ENCODE measurements at regions not wholly inside any gene's neighbourhood (a gene's known extent, or its start where the extent isn't known, plus 50 kb on each side); places are given as distances from the start of the nearest gene placed in this dataset.

DNA sequence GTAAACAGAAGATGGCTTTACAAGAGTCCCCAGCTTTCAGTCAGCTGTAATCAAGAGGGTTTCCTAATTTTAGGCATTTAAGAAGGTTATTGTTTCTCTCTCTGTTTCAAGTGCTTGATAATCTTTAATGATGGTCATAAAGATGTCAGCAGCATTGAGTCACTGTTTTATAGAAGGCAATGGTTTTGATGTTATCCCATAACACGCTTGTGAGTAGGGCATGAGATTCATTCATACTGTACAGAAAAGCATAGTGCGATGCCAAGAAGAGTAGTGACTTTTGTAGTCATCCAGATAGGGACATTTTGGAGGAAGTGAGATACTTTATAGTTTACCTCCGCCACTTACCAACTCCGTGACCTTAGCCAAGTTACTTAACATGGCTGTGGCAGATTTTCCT, 364.2 kb upstream of the SLC10A2 start:
- H3K4me3 ChIP-seq (ENCODE audit: low read depth, low read length), result no peak overlapping the region

DNA sequence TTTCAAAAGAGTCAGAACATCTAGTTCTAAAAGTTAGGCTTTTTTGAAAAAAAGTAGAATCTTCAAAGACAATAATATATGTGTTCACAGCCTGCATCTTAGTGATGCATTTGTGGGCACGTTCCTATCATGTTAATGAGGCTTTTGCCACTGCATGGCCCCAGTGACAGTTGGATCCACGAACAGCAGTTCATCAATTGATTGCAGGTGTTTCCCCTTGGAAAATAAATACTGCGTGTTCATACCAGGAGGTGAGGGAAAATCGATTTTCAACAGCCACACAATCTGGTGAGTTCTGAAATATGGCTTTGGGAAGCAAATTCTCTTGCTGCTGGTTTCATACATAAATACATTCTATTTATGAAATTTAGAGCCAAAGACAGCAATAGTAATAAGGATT, 343.8 kb upstream of the SLC10A2 start:
- H3K4me3 ChIP-seq (ENCODE audit: low read depth, low read length), result no peak overlapping the region

- no peak overlapping the region for H3K4me3 ChIP-seq (ENCODE audit: low read depth, low read length)
Measured at GRCh38 chr13:103406967-103407366, 340.8 kb upstream of the SLC10A2 start.

GRCh38 chr13:103405297-103405696, 339.1 kb upstream of the SLC10A2 start:
- no peak overlapping the region for H3K4me3 ChIP-seq (ENCODE audit: low read depth, low read length)

- no peak overlapping the region for H3K4me3 ChIP-seq (ENCODE audit: low read depth, low read length)
Measured at GRCh38 chr13:103403814-103404213, 337.6 kb upstream of the SLC10A2 start.

GRCh38 chr13:103403148-103403740, 337.0 kb upstream of the SLC10A2 start:
- H3K4me3 ChIP-seq (ENCODE audit: low read depth, low read length), result no peak overlapping the region

- H3K4me3 ChIP-seq (ENCODE audit: low read depth, low read length), result no peak overlapping the region
Measured at GRCh38 chr13:103395139-103395538, 328.9 kb upstream of the SLC10A2 start.

GRCh38 chr13:103394618-103395017, 328.4 kb upstream of the SLC10A2 start:
- H3K4me3 ChIP-seq (ENCODE audit: low read depth, low read length), result no peak overlapping the region

- no peak overlapping the region for H3K4me3 ChIP-seq (ENCODE audit: low read depth, low read length)
Measured at GRCh38 chr13:103391936-103392335, 325.7 kb upstream of the SLC10A2 start.

DNA sequence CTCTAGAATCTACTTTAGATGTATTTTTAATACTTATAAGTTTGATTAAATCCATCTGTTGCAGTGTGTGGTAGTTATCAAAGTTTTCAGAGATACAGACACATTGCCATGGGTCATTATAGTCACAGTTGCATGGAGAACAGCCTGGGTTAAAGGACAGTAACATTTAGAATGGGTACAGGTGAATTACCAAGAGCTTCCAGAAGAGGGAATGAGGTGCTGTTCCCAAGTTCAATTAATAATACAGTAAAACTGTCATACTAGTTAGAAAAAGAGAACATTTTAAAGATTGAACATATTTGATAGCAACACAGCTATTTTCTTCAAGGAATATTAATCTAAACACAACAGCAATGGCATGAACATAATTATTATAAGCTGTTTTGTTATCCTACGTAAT, 322.6 kb upstream of the SLC10A2 start:
- H3K4me3 ChIP-seq (ENCODE audit: low read depth, low read length), result no peak overlapping the region

GRCh38 chr13:103386341-103386740, 320.1 kb upstream of the SLC10A2 start:
- no peak overlapping the region for H3K4me3 ChIP-seq (ENCODE audit: low read depth, low read length)

DNA sequence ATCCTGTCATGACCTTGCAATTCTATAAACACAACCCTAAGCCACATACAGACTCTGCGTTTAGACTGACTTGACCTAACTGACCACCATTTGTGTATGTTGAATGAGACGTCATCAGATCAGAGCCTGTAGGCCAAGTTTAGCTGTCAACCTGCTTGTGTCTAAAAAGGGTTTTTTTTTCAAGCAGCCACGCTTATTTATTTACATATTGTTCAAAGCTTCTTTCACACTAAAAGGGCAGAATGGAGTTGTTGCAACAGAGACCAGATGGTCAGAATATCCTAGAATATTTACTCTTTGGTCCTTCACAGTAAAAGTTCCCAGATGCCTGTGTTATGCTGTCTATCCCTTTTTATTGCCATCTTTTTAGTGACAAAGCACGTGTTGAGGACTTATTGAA, 307.7 kb upstream of the SLC10A2 start:
- no peak overlapping the region for H3K4me3 ChIP-seq (ENCODE audit: low read depth, low read length)

- H3K4me3 ChIP-seq (ENCODE audit: low read depth, low read length), result no peak overlapping the region
Measured at GRCh38 chr13:103371271-103371670, 305.1 kb upstream of the SLC10A2 start.

DNA sequence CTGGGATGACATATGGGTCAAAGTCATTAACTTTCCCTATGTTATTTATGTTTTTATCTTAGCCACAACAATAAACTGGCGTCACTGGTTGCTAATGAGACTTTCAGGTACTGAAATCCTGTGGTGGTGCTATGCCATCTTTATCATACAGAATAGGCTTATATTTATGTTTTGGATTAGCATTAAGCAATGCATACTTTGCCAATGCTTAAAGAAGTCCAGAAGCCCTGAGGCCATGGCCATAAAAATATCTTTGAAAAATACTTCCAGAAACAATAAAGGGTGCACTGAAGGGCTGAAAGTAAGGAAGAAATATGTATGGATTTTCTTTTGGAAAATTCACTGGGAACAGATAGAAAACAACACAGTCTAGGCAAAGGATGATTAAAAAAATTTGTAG, 304.6 kb upstream of the SLC10A2 start:
- H3K4me3 ChIP-seq (ENCODE audit: low read depth, low read length), result no peak overlapping the region

DNA sequence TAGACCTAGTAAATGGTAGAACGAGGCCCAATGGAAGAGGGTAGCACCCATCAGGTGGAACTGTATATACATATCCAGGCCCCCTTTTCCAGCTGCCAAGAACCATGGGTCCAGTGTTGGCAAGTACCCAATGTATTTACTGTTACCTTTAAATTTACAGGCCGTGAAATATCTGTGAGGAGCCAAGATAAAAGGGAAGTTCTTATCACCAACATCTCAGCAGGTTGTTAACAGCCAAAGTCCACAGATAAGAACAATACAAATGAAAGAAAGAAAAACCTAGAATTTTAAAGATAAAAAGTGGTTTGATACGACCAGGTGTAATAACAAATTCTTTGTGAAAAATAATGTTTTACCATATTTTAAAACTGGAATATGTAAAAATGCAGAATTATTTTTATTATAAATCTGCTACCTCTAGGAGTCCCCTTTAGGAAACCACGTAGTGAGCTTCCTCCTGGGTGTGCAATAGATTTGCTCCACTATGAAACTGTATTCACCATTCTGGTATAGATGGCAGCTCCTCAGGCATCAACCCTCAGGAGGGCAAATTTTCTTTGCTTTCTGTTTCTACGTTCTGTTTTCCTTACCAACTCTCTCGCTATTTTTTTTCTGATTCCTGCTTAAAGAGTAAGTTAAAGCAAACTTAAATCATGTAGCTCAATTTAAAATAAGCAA, 292.2 kb upstream of the SLC10A2 start:
- H3K4me3 ChIP-seq (ENCODE audit: low read depth, low read length), result no peak overlapping the region

DNA sequence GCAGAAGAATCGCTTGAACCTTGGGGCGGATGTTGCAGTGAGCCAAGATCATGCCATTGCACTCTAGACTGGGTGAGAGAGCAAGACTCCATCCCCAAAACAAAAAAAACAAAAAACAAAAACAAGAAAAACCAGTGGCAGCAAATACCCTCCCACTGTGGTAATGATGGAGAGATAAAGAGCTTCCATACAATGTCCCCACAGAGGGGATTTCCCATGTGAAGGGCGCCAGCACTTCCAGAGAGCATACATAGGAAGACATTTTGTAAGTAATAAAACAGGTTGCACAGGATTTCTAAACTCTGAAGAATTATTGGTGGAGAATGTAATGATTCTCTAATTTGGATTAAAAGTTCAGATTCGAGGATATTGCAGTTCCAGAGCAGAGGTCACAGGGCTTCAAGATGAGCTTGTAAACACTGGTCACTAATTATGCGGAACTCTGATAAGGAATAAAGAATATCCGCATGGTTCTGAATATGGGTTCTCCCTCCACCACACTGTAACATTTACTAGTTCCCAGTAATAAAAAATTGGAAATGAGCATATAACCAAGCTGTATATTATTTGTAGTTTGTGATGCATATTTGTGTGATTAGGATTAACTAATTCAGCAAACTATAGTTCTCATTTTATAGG, 290.1 kb upstream of the SLC10A2 start:
- no peak overlapping the region for H3K4me3 ChIP-seq (ENCODE audit: low read depth, low read length)

- no peak overlapping the region for H3K4me3 ChIP-seq (ENCODE audit: low read depth, low read length)
Measured at GRCh38 chr13:103354171-103354570, 288.0 kb upstream of the SLC10A2 start.

GRCh38 chr13:103351035-103351828, 285.0 kb upstream of the SLC10A2 start:
- no peak overlapping the region for H3K4me3 ChIP-seq (ENCODE audit: low read depth, low read length)

- no peak overlapping the region for H3K4me3 ChIP-seq (ENCODE audit: low read depth, low read length)
Measured at GRCh38 chr13:103350147-103350546, 283.9 kb upstream of the SLC10A2 start.

DNA sequence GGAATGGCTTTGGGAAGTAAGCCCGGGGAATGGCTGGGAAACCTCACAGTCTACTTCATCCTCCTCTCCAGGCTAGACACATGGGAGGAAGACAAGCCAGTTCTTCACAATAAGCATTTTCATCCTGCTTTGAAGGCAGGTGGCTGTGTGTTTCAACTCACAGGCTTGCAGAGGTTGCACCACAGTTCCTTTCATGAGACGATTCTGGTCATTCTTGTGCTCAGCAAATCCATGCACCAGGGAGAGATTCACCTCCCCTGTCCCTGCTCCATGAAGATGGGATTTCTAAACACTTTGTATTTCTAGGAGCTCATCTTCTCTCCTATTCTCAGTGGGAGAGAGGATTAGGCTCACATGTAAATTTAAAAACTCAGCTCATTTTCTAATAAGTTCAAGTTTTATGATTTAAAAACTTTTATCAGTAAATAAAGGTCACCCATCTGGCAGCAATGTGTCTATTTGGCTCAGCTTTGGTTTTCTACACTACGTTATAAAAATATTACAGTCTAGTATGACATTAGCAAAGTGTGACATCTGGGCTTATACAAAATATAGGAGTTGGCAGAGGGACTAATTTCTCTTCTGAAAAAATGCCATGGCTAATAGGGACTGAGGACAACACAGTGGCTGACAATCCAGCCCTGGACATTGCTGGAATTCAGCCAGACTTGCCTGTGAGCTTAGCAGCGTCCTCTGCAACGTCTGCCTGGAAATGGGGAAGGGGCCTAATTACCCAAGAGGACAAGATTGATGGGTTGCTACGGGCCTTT, 283.2 kb upstream of the SLC10A2 start:
- H3K4me3 ChIP-seq (ENCODE audit: low read depth, low read length), result no peak overlapping the region

- H3K4me3 ChIP-seq (ENCODE audit: low read depth, low read length), result no peak overlapping the region
Measured at GRCh38 chr13:103335241-103335640, 269.0 kb upstream of the SLC10A2 start.

All from iPS-11a (cell line).